Testis (tissue), 2 donors: ENCODE measurements at regions not wholly inside any gene's neighbourhood (a gene's known extent, or its start where the extent isn't known, plus 50 kb on each side); places are given as distances from the start of the nearest gene placed in this dataset.

Experiments used
- POLR2A ChIP-seq: fragments of 450-650 bp; IDR thresholded peaks from one replicate; pipeline ENCODE4 v1.6.1; 2017; ENCODE audit warnings: antibody characterized with exemption, mild to moderate bottlenecking, moderate library complexity
- TF ChIP-seq, protein P1 (sequence below), 3 experiments: fragments of 450-650 bp in 2 of 3; fragments of 200-600 bp in 1 of 3; sonication (generic) in 1 of 3; IDR thresholded peaks; one replicate each; pipeline ENCODE4 v1.5.1; 2016 to 2019; ENCODE audit warnings: antibody characterized with exemption in 3 of 3, mild to moderate bottlenecking in 2 of 3, moderate library complexity in 1 of 3

GRCh38 chr4:176440698-176441097 lies 120.9 kb downstream of the SPCS3 start:
- TF ChIP-seq, protein P1, sequence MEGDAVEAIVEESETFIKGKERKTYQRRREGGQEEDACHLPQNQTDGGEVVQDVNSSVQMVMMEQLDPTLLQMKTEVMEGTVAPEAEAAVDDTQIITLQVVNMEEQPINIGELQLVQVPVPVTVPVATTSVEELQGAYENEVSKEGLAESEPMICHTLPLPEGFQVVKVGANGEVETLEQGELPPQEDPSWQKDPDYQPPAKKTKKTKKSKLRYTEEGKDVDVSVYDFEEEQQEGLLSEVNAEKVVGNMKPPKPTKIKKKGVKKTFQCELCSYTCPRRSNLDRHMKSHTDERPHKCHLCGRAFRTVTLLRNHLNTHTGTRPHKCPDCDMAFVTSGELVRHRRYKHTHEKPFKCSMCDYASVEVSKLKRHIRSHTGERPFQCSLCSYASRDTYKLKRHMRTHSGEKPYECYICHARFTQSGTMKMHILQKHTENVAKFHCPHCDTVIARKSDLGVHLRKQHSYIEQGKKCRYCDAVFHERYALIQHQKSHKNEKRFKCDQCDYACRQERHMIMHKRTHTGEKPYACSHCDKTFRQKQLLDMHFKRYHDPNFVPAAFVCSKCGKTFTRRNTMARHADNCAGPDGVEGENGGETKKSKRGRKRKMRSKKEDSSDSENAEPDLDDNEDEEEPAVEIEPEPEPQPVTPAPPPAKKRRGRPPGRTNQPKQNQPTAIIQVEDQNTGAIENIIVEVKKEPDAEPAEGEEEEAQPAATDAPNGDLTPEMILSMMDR (IDR thresholded peaks at IDR 0.05): no peak
- TF ChIP-seq POLR2A: no peak
